CD4-positive, alpha-beta T cell (primary cell): ENCODE measurements at regions not wholly inside any gene's neighbourhood (a gene's known extent, or its start where the extent isn't known, plus 50 kb on each side); places are given as distances from the start of the nearest gene placed in this dataset.

Source experiments
- ATAC-seq: fragments of 200-7000 bp; cut with Tn5 transposase; one replicate; pipeline ENCODE4 v1.10.0; 2022; ENCODE audit warnings: mild to moderate bottlenecking; ENCODE audit not compliant: poor library complexity
- CTCF ChIA-PET: fragments of 350-600 bp; sonication (Branson Sonifier 250); formaldehyde crosslinking; loops from one replicate; lab custom pipeline; 2021; ENCODE audit warnings: antibody characterized with exemption, inconsistent platforms; lab: Charles Lee
- POLR2A ChIA-PET: fragments of 350-600 bp; sonication (Branson Sonifier 250); formaldehyde crosslinking; loops from one replicate; lab custom pipeline; 2021; ENCODE audit warnings: antibody characterized with exemption, inconsistent platforms; lab: Charles Lee
- DNase-seq, 14 experiments: peaks; one replicate each; pipeline ENCODE4 v3.0.0-alpha.2; 2013 to 2020; ENCODE audit warnings: mixed read lengths in 2 of 14
- H3K27ac ChIP-seq, 2 donors: one replicate each; pipeline versions ENCODE4 v1.5.1 to v1.7.0; 2013; ENCODE audit warnings: low read length in 2 of 2, low read depth in 1 of 2, mild to moderate bottlenecking in 1 of 2
- H3K27me3 ChIP-seq, 2 experiments: 1 replicate in 1 of 2; 2 replicates in 1 of 2; pipeline versions ENCODE4 v1.6.1 to v1.7.0; 2013; ENCODE audit warnings: low read length in 2 of 2, control low read depth in 1 of 2, mild to moderate bottlenecking in 1 of 2, moderate library complexity in 1 of 2; ENCODE audit not compliant: insufficient read depth in 2 of 2, control insufficient read depth in 1 of 2
- H3K36me3 ChIP-seq: one replicate; pipeline ENCODE4 v1.6.1; 2013; ENCODE audit warnings: low read length, control low read depth; ENCODE audit not compliant: insufficient read depth
- H3K4me1 ChIP-seq: one replicate; pipeline ENCODE4 v1.6.1; 2013; ENCODE audit warnings: low read length, control low read depth; ENCODE audit not compliant: insufficient read depth
- H3K4me3 ChIP-seq: one replicate; pipeline ENCODE4 v1.5.1; 2013; ENCODE audit warnings: mild to moderate bottlenecking, low read length, moderate library complexity
- H3K9me3 ChIP-seq, 2 experiments: 1 replicate in 1 of 2; 2 replicates in 1 of 2; pipeline versions ENCODE4 v1.6.1 to v1.7.0; 2013; ENCODE audit warnings: low read length in 2 of 2, mild to moderate bottlenecking in 2 of 2, control low read depth in 1 of 2, moderate library complexity in 1 of 2; ENCODE audit not compliant: control insufficient read depth in 1 of 2, insufficient read depth in 1 of 2
- H3K27ac Mint-ChIP-seq: one replicate; pipeline ENCODE4 v1.8.0; 2020; ENCODE audit warnings: mixed read lengths
- H3K27me3 Mint-ChIP-seq: one replicate; pipeline ENCODE4 v1.8.0; 2021; ENCODE audit warnings: mixed read lengths
- H3K36me3 Mint-ChIP-seq: one replicate; pipeline ENCODE4 v1.8.0; 2021; ENCODE audit warnings: low read depth, mixed read lengths
- H3K4me1 Mint-ChIP-seq: one replicate; pipeline ENCODE4 v1.8.0; 2021; ENCODE audit warnings: low read depth, mixed read lengths
- H3K4me3 Mint-ChIP-seq: one replicate; pipeline ENCODE4 v1.8.0; 2020; ENCODE audit warnings: mild to moderate bottlenecking, mixed read lengths
- H3K9me3 Mint-ChIP-seq: one replicate; pipeline ENCODE4 v1.8.0; 2020; ENCODE audit warnings: mixed read lengths
- CTCF ChIP-seq: fragments of 200-600 bp; IDR thresholded peaks from one replicate; pipeline ENCODE4 v1.8.0; 2022; ENCODE audit warnings: antibody characterized with exemption, mild to moderate bottlenecking
- intact Hi-C, 2 experiments: fragments of 100-400 bp; cut with DNase I in 1 of 2; cut with micrococcal nuclease in 1 of 2; formaldehyde crosslinking; loops; one replicate each; pipeline versions ENCODE4 v1.15.1 to v1.9.0; 2023 to 2025; cut with DNase I, micrococcal nuclease

DNA sequence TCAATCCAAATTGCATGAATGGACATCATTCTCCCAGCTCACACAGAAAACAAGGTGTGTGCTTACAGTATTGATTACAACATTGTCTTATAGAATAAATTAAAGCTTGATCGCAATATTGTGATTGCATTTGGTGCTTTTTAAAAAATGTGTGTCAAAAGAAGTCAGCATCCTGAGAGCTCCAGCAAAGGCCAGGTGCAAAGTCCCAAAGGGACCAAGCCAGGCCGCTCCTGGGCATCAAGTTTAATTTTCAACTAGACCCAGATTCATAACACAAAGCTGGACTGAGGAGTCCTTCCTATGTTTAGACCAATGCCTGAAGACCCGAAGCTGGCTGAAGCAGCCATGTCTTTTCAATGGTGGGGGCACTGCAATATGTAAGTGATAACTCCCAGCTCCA lies 295.6 kb downstream of the IRX2 start:
- Histone ChIP-seq H3K36me3 (no peaks in the 10 kb centered on the region), H3K4me3 (no peak overlapping the region), H3K27ac (no peak overlapping the region), H3K9me3 (no peaks in the 10 kb centered on the region), H3K27me3 (no peaks in the 10 kb centered on the region), H3K4me1 (no peaks in the 10 kb centered on the region)
- intact Hi-C loops, result no loop called here
- Mint-ChIP-seq H3K27me3 (peaks cover 4% of the 10 kb centered on the region), H3K4me1 (no peaks in the 10 kb centered on the region), H3K9me3 (peaks cover 1% of the 10 kb centered on the region), H3K36me3 (no peaks in the 10 kb centered on the region), H3K4me3 (no peak overlapping the region), H3K27ac (no peak overlapping the region)
- ATAC-seq (no peak), DNase-seq (no peak)
- ChIA-PET CTCF (no interaction called here), POLR2A (no interaction called here)
- no peak for TF ChIP-seq CTCF

GRCh38 chr5:2454876-2455275 lies 296.6 kb downstream of the IRX2 start:
- Mint-ChIP-seq H3K36me3 (no peaks in the 10 kb centered on the region), H3K4me1 (no peaks in the 10 kb centered on the region), H3K9me3 (peaks cover 1% of the 10 kb centered on the region), H3K27me3 (peaks cover 2% of the 10 kb centered on the region), H3K27ac (no peak overlapping the region), H3K4me3 (no peak overlapping the region)
- H3K9me3 ChIP-seq, result no peaks in the 10 kb centered on the region
- POLR2A ChIA-PET, result no interaction called here
- H3K4me3 ChIP-seq, result no peak overlapping the region
- no peak for TF ChIP-seq CTCF
- no peaks in the 10 kb centered on the region for H3K27me3 ChIP-seq
- intact Hi-C loops, result no loop called here
- H3K4me1 ChIP-seq, result no peaks in the 10 kb centered on the region
- ATAC-seq (no peak), DNase-seq (no peak)
- CTCF ChIA-PET, result no interaction called here
- no peak overlapping the region for H3K27ac ChIP-seq
- H3K36me3 ChIP-seq, result no peaks in the 10 kb centered on the region

- Mint-ChIP-seq H3K27me3 (no peaks in the 10 kb centered on the region), H3K36me3 (no peaks in the 10 kb centered on the region), H3K9me3 (peaks cover 1% of the 10 kb centered on the region), H3K4me1 (no peaks in the 10 kb centered on the region), H3K27ac (no peak overlapping the region), H3K4me3 (no peak overlapping the region)
- DNase-seq (no peak), ATAC-seq (no peak)
- Histone ChIP-seq H3K27me3 (no peaks in the 10 kb centered on the region), H3K4me3 (no peak overlapping the region), H3K9me3 (peaks cover 0 to 5% of the 10 kb centered on the region in 2 experiments), H3K36me3 (no peaks in the 10 kb centered on the region), H3K27ac (no peak overlapping the region), H3K4me1 (no peaks in the 10 kb centered on the region)
- intact Hi-C loops, result no loop called here
- CTCF ChIA-PET, result no interaction called here
- POLR2A ChIA-PET, result no interaction called here
- TF ChIP-seq CTCF, result no peak
Observed at GRCh38 chr5:2453781-2454180, 297.7 kb downstream of the IRX2 start.
